PFSK-1 (cell line): ENCODE measurements at regions not wholly inside any gene's neighbourhood (a gene's known extent, or its start where the extent isn't known, plus 50 kb on each side); places are given as distances from the start of the nearest gene placed in this dataset.

Experiments used
- REST ChIP-seq, 2 experiments: IDR thresholded peaks; 2 replicates each; pipeline versions ENCODE4 v1.6.1 to v1.8.0; 2011 to 2012; ENCODE audit warnings: low read depth in 2 of 2, low read length in 2 of 2, control low read depth in 1 of 2, inconsistent platforms in 1 of 2, mild to moderate bottlenecking in 1 of 2, moderate library complexity in 1 of 2; ENCODE audit not compliant: insufficient read depth in 1 of 2
- SIN3A ChIP-seq: IDR thresholded peaks from 2 replicates; pipeline ENCODE4 v1.6.1; 2012; ENCODE audit warnings: mild to moderate bottlenecking, low read length, moderate library complexity, borderline replicate concordance; ENCODE audit not compliant: insufficient read depth
- TAF1 ChIP-seq: IDR thresholded peaks from 2 replicates; pipeline ENCODE4 v1.6.1; 2012; ENCODE audit warnings: low read length, control low read depth, borderline replicate concordance; ENCODE audit not compliant: insufficient read depth

GRCh38 chr1:81313289-81313688 lies 487.4 kb upstream of the ADGRL2 start:
- TF ChIP-seq TAF1 = no peak
- no peak for TF ChIP-seq SIN3A
- no peak for TF ChIP-seq REST (IDR thresholded peaks at IDR 0.05; ENCODE audit: insufficient read depth in 1 of 2, low read depth in 2 of 2, low read length in 2 of 2)
